ENCODE measurements at regions not wholly inside any gene's neighbourhood (a gene's known extent, or its start where the extent isn't known, plus 50 kb on each side); places are given as distances from the start of the nearest gene placed in this dataset.

DNA sequence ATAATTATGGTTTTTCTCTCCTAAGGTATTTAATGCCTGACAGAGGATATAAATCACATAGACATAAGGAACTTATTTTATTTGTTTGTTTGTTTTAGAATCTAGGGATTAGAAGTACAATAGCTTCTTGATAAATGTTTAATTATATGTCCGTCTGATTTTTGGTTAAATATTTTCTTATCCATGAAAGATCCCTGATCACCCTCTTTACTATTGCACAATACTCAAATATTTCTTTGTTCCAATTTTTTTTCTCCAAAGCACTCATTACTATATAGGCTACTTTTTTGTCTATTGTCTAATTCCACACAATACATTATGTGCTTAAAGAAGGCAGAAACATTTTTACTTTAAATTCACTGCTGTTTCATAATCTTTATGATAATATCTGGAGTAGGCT is 875.8 kb downstream of the TDRD15 start:
- DNase-seq (ENCODE audit: low read depth in 2 of 2), result no peak
- no peak overlapping the region for H3K4me3 ChIP-seq (replicated peaks in 1 of 2; ENCODE audit: low read depth in 2 of 2, low read length in 2 of 2)
- TF ChIP-seq CTCF (IDR thresholded peaks at IDR 0.05; ENCODE audit: low read depth, low read length), result no peak

GRCh38 chr2:22002066-22002465 is 878.3 kb downstream of the TDRD15 start:
- TF ChIP-seq CTCF (IDR thresholded peaks at IDR 0.05; ENCODE audit: low read depth, low read length), result no peak
- no peak overlapping the region for H3K4me3 ChIP-seq (replicated peaks in 1 of 2; ENCODE audit: low read depth in 2 of 2, low read length in 2 of 2)
- DNase-seq (ENCODE audit: low read depth in 2 of 2), result peak in 1 of 2 donors; percentile 2

DNA sequence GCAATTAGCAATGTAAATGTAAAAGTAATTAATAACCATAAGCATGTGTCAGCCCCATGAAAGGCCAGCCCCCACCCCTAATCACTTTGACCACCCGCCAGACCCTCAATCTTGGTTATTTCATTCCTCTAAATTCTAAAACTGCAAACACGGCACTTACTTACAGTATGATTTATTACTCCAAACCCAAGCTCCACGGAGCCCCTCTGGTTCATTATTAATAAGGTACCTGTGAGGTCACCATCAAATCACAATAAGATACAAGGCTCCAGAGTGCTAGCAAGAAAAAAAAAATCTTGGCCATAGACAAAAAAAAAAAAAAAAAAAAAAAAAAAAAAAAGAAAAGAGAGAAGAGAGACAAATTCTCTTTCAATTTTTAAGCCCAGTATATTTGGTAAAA is 879.5 kb downstream of the TDRD15 start:
- H3K4me3 ChIP-seq (replicated peaks in 1 of 2; ENCODE audit: low read depth in 2 of 2, low read length in 2 of 2), result no peak overlapping the region
- no peak for TF ChIP-seq CTCF (IDR thresholded peaks at IDR 0.05; ENCODE audit: low read depth, low read length)
- DNase-seq (ENCODE audit: low read depth in 2 of 2), result no peak

- DNase-seq (ENCODE audit: low read depth in 2 of 2), result no peak
- no peak overlapping the region for H3K4me3 ChIP-seq (replicated peaks in 1 of 2; ENCODE audit: low read depth in 2 of 2, low read length in 2 of 2)
- TF ChIP-seq CTCF (IDR thresholded peaks at IDR 0.05; ENCODE audit: low read depth, low read length), result no peak
Measured at GRCh38 chr2:22011048-22011447, 887.3 kb downstream of the TDRD15 start.

GRCh38 chr2:22020091-22020742 is 896.4 kb downstream of the TDRD15 start:
- H3K4me3 ChIP-seq (replicated peaks in 1 of 2; ENCODE audit: low read depth in 2 of 2, low read length in 2 of 2), result no peak overlapping the region
- DNase-seq (ENCODE audit: low read depth in 2 of 2), result no peak
- no peak for TF ChIP-seq CTCF (IDR thresholded peaks at IDR 0.05; ENCODE audit: low read depth, low read length)

DNA sequence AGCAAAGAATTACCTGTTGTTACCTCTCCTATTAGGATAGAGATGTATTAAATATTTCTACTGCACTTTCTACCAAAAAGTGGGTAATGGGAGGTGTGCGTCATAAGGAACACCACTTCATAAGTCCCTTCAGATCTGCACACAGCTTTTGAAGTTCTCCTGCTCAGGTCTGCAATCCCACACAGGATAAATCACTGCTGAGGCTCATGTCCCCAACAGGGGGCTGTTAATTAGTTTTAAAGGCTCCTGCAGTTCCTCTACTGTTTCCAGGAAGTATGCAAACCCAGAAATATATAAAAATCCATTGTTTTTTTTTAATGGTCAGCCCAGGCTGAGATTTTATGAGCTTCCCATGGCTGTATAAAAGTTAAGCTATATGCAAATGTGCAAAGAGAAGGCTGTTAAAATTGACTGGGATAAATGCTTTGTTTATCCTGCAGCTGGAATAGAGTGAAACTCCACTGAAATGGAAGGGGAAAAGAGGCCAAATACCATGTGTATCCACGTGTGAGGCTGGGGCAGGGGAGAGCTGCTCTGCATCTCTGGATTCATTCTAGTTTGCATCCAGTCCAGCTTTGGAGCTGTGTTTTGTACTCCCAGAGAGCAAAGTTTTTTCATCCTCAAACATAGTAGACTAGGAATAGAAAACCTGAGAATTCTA is 903.7 kb downstream of the TDRD15 start:
- no peak for TF ChIP-seq CTCF (IDR thresholded peaks at IDR 0.05; ENCODE audit: low read depth, low read length)
- DNase-seq (ENCODE audit: low read depth in 2 of 2), result no peak
- H3K4me3 ChIP-seq (replicated peaks in 1 of 2; ENCODE audit: low read depth in 2 of 2, low read length in 2 of 2), result no peak overlapping the region

Data from cardiac fibroblast (primary cell).